ENCODE measurements at regions not wholly inside any gene's neighbourhood (a gene's known extent, or its start where the extent isn't known, plus 50 kb on each side); places are given as distances from the start of the nearest gene placed in this dataset.

GRCh38 chr2:192398236-192398635 lies 203.5 kb upstream of the TMEFF2 start:
- ChIA-PET CTCF (no interaction called here), POLR2A (no interaction called here)
- no peaks in the 10 kb centered on the region for H3K4me1 Mint-ChIP-seq
- Histone ChIP-seq H3K79me2 (ENCODE audit: control insufficient read depth, insufficient read depth, low read length) (no peaks in the 10 kb centered on the region), H3K4me2 (replicated peaks; ENCODE audit: low read depth, low read length, poor library complexity, severe bottlenecking) (no peak overlapping the region), H2AFZ (ENCODE audit: insufficient read depth, low read depth, low read length, poor library complexity, severe bottlenecking) (no peak overlapping the region), H3K27me3 (replicated peaks in 1 of 4; ENCODE audit: control extremely low read depth in 1 of 4, control insufficient read depth in 3 of 4, insufficient read depth in 4 of 4, low read length in 3 of 4) (no peaks in the 10 kb centered on the region), H3K27ac (ENCODE audit: low read length in 2 of 2) (no peak overlapping the region), H3K9ac (ENCODE audit: low read length) (no peak overlapping the region), H4K20me1 (ENCODE audit: control insufficient read depth, insufficient read depth, low read length, poor library complexity, severe bottlenecking) (no peaks in the 10 kb centered on the region), H3K9me3 (ENCODE audit: control extremely low read depth in 1 of 3, control insufficient read depth in 2 of 3, insufficient read depth in 1 of 3, low read length in 2 of 3) (no peaks in the 10 kb centered on the region), H3K4me1 (ENCODE audit: control insufficient read depth in 2 of 2, insufficient read depth in 2 of 2, low read length in 2 of 2) (no peaks in the 10 kb centered on the region), H3K36me3 (replicated peaks in 1 of 2; ENCODE audit: control extremely low read depth in 1 of 2, control insufficient read depth in 1 of 2, extremely low read depth in 1 of 2, insufficient read depth in 2 of 2, low read length in 1 of 2) (no peaks in the 10 kb centered on the region), H3K4me3 (ENCODE audit: control extremely low read depth in 1 of 5, extremely low read depth in 1 of 5, insufficient read depth in 1 of 5, low read depth in 2 of 5, low read length in 4 of 5) (no peak overlapping the region)
- no peak overlapping the region for H3K4me3 Mint-ChIP-seq
- no CpG with 5 or more reads among the region's 6 CpGs for WGBS (ENCODE audit: insufficient coverage)
- no peak overlapping the region for H3K27ac Mint-ChIP-seq
- no peaks in the 10 kb centered on the region for H3K27me3 Mint-ChIP-seq
- intact Hi-C loops (cut with micrococcal nuclease), result no loop called here
- ATAC-seq (ENCODE audit: low read depth) (no peak), DNase-seq (no peak)
- no peaks in the 10 kb centered on the region for H3K9me3 Mint-ChIP-seq (ENCODE audit: insufficient read depth)
- TF ChIP-seq EZH2 (IDR thresholded peaks at IDR 0.05; ENCODE audit: borderline replicate concordance, insufficient read depth, low read depth, low read length, poor library complexity, severe bottlenecking), result no peak
- TF ChIP-seq, protein P1, sequence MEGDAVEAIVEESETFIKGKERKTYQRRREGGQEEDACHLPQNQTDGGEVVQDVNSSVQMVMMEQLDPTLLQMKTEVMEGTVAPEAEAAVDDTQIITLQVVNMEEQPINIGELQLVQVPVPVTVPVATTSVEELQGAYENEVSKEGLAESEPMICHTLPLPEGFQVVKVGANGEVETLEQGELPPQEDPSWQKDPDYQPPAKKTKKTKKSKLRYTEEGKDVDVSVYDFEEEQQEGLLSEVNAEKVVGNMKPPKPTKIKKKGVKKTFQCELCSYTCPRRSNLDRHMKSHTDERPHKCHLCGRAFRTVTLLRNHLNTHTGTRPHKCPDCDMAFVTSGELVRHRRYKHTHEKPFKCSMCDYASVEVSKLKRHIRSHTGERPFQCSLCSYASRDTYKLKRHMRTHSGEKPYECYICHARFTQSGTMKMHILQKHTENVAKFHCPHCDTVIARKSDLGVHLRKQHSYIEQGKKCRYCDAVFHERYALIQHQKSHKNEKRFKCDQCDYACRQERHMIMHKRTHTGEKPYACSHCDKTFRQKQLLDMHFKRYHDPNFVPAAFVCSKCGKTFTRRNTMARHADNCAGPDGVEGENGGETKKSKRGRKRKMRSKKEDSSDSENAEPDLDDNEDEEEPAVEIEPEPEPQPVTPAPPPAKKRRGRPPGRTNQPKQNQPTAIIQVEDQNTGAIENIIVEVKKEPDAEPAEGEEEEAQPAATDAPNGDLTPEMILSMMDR (IDR thresholded peaks at IDR 0.05), result no peak

DNA sequence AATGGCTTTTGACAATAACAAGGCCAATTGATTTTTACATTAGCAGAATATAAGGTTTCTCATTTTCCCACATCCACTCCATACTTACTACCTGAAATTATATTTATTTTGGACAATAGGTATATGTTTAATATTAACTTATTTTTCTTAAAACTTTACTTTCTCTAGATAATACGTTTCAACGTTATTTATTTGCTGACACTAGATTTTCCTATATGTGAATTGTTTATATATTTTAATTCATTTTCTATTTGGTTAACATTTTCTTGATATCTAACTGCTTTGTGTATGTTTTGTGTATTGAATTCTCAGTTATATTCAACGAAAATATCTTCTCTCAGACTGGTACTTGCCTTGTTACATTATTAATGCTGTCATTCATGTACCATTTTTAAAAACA lies 199.9 kb upstream of the TMEFF2 start:
- Histone ChIP-seq H3K27ac (ENCODE audit: low read length in 2 of 2) (no peak overlapping the region), H3K4me3 (ENCODE audit: control extremely low read depth in 1 of 5, extremely low read depth in 1 of 5, insufficient read depth in 1 of 5, low read depth in 2 of 5, low read length in 4 of 5) (no peak overlapping the region), H3K9ac (ENCODE audit: low read length) (no peak overlapping the region), H4K20me1 (ENCODE audit: control insufficient read depth, insufficient read depth, low read length, poor library complexity, severe bottlenecking) (no peaks in the 10 kb centered on the region), H3K27me3 (replicated peaks in 1 of 4; ENCODE audit: control extremely low read depth in 1 of 4, control insufficient read depth in 3 of 4, insufficient read depth in 4 of 4, low read length in 3 of 4) (no peaks in the 10 kb centered on the region), H3K9me3 (ENCODE audit: control extremely low read depth in 1 of 3, control insufficient read depth in 2 of 3, insufficient read depth in 1 of 3, low read length in 2 of 3) (no peaks in the 10 kb centered on the region), H3K36me3 (replicated peaks in 1 of 2; ENCODE audit: control extremely low read depth in 1 of 2, control insufficient read depth in 1 of 2, extremely low read depth in 1 of 2, insufficient read depth in 2 of 2, low read length in 1 of 2) (no peaks in the 10 kb centered on the region), H3K4me2 (replicated peaks; ENCODE audit: low read depth, low read length, poor library complexity, severe bottlenecking) (no peak overlapping the region), H3K79me2 (ENCODE audit: control insufficient read depth, insufficient read depth, low read length) (no peaks in the 10 kb centered on the region), H3K4me1 (ENCODE audit: control insufficient read depth in 2 of 2, insufficient read depth in 2 of 2, low read length in 2 of 2) (no peaks in the 10 kb centered on the region), H2AFZ (ENCODE audit: insufficient read depth, low read depth, low read length, poor library complexity, severe bottlenecking) (no peak overlapping the region)
- Mint-ChIP-seq H3K27ac (no peak overlapping the region), H3K9me3 (ENCODE audit: insufficient read depth) (no peaks in the 10 kb centered on the region), H3K4me3 (no peak overlapping the region), H3K4me1 (no peaks in the 10 kb centered on the region), H3K27me3 (no peaks in the 10 kb centered on the region)
- ATAC-seq (ENCODE audit: low read depth), result no peak
- intact Hi-C loops (cut with micrococcal nuclease), result no loop called here
- no peak for TF ChIP-seq EZH2 (IDR thresholded peaks at IDR 0.05; ENCODE audit: borderline replicate concordance, insufficient read depth, low read depth, low read length, poor library complexity, severe bottlenecking)
- TF ChIP-seq, protein P1 (IDR thresholded peaks at IDR 0.05), result no peak
- ChIA-PET CTCF (no interaction called here), POLR2A (no interaction called here)
- no CpG with 5 or more reads among the region's 3 CpGs for WGBS (ENCODE audit: insufficient coverage)
- DNase-seq, result no peak

Measured in B cell (primary cell).